H9 (cell line): ENCODE measurements at regions not wholly inside any gene's neighbourhood (a gene's known extent, or its start where the extent isn't known, plus 50 kb on each side); places are given as distances from the start of the nearest gene placed in this dataset.
"Not testable (repeated sequence)": the region's sequence is repeated elsewhere in the genome, so short reads cannot be mapped to it uniquely, and the experiment has no call there.

Experiments
- DNase-seq: peaks from one replicate; pipeline ENCODE4 v3.0.0-alpha.2; 2017
- H2AFZ ChIP-seq: one replicate; pipeline ENCODE4 v1.6.1; 2013; ENCODE audit warnings: mild to moderate bottlenecking, low read length, control low read depth, moderate library complexity
- H2AK5ac ChIP-seq: 2 replicates; pipeline ENCODE4 v1.6.1; 2013; ENCODE audit warnings: low read length, control low read depth, mixed read lengths; ENCODE audit not compliant: insufficient read length
- H2BK120ac ChIP-seq: one replicate; pipeline ENCODE4 v1.6.1; 2013; ENCODE audit warnings: low read depth, mild to moderate bottlenecking, low read length, control low read depth, inconsistent platforms; ENCODE audit not compliant: poor library complexity, severe bottlenecking
- H2BK12ac ChIP-seq: 2 replicates; pipeline ENCODE4 v1.6.1; 2013; ENCODE audit warnings: low read length, control low read depth, mixed read lengths, low read depth; ENCODE audit not compliant: insufficient read length
- H2BK15ac ChIP-seq: 2 replicates; pipeline ENCODE4 v1.6.1; 2013; ENCODE audit warnings: low read depth, low read length, control low read depth
- H2BK20ac ChIP-seq: one replicate; pipeline ENCODE4 v1.6.1; 2013; ENCODE audit warnings: low read depth, mild to moderate bottlenecking, low read length, control low read depth, inconsistent platforms; ENCODE audit not compliant: poor library complexity, severe bottlenecking
- H2BK5ac ChIP-seq: 2 replicates; pipeline ENCODE4 v1.6.1; 2013; ENCODE audit warnings: low read length, control low read depth, mixed read lengths; ENCODE audit not compliant: insufficient read length
- H3K14ac ChIP-seq: 2 replicates; pipeline ENCODE4 v1.6.1; 2013; ENCODE audit warnings: low read length, control low read depth; ENCODE audit not compliant: insufficient read depth
- H3K18ac ChIP-seq: 2 replicates; pipeline ENCODE4 v1.6.1; 2013; ENCODE audit warnings: low read depth, mild to moderate bottlenecking, mixed read lengths, low read length, control low read depth; ENCODE audit not compliant: insufficient read length
- H3K23ac ChIP-seq: 2 replicates; pipeline ENCODE4 v1.6.1; 2013; ENCODE audit warnings: low read length, control low read depth, mixed read lengths, low read depth; ENCODE audit not compliant: insufficient read length
- H3K23me2 ChIP-seq: 2 replicates; pipeline ENCODE4 v1.6.1; 2013; ENCODE audit warnings: low read depth, mild to moderate bottlenecking, mixed read lengths, low read length, control low read depth; ENCODE audit not compliant: insufficient read length, poor library complexity, severe bottlenecking
- H3K27ac ChIP-seq: 2 replicates; pipeline ENCODE4 v1.5.1; 2013; ENCODE audit warnings: low read length, control low read depth, mixed read lengths, low read depth; ENCODE audit not compliant: insufficient read length
- H3K27me3 ChIP-seq: 2 replicates; pipeline ENCODE4 v1.6.1; 2013; ENCODE audit warnings: low read length, control low read depth, inconsistent platforms; ENCODE audit not compliant: insufficient read depth
- H3K4ac ChIP-seq: 2 replicates; pipeline ENCODE4 v1.6.1; 2013; ENCODE audit warnings: low read depth, mild to moderate bottlenecking, control low read depth, inconsistent platforms, low read length, moderate library complexity
- H3K4me1 ChIP-seq: 2 replicates; pipeline ENCODE4 v1.6.1; 2013; ENCODE audit warnings: low read length, control low read depth, inconsistent platforms; ENCODE audit not compliant: insufficient read depth
- H3K4me2 ChIP-seq: 2 replicates; pipeline ENCODE4 v1.6.1; 2013; ENCODE audit warnings: low read length, control low read depth, mixed read lengths; ENCODE audit not compliant: insufficient read length, insufficient read depth
- H3K56ac ChIP-seq: 2 replicates; pipeline ENCODE4 v1.6.1; 2013; ENCODE audit warnings: low read depth, mild to moderate bottlenecking, mixed read lengths, low read length, control low read depth; ENCODE audit not compliant: insufficient read length
- H3K79me1 ChIP-seq: 2 replicates; pipeline ENCODE4 v1.6.1; 2013; ENCODE audit warnings: low read depth, mild to moderate bottlenecking, moderate library complexity, low read length, control low read depth, inconsistent platforms; ENCODE audit not compliant: insufficient read depth, poor library complexity, severe bottlenecking
- H3K79me2 ChIP-seq: 2 replicates; pipeline ENCODE4 v1.6.1; 2013; ENCODE audit warnings: low read length, control low read depth, inconsistent platforms; ENCODE audit not compliant: insufficient read depth
- H3K9ac ChIP-seq: 2 replicates; pipeline ENCODE4 v1.6.1; 2013; ENCODE audit warnings: low read length, control low read depth, mixed read lengths; ENCODE audit not compliant: insufficient read length; ENCODE audit errors: extremely low read depth
- H3K9me3 ChIP-seq: one replicate; pipeline ENCODE4 v1.6.1; 2013; ENCODE audit warnings: low read depth, low read length, inconsistent platforms; ENCODE audit not compliant: control insufficient read depth
- H3T11ph ChIP-seq: one replicate; pipeline ENCODE4 v1.6.1; 2013; ENCODE audit warnings: mild to moderate bottlenecking, low read length, control low read depth, inconsistent platforms
- H4K20me1 ChIP-seq: one replicate; pipeline ENCODE4 v1.6.1; 2013; ENCODE audit not compliant: control insufficient read depth, insufficient read length, insufficient read depth
- H4K5ac ChIP-seq: 2 replicates; pipeline ENCODE4 v1.6.1; 2013; ENCODE audit warnings: low read depth, mild to moderate bottlenecking, mixed read lengths, low read length, control low read depth; ENCODE audit not compliant: insufficient read length
- H4K8ac ChIP-seq: replicated peaks from 2 replicates; pipeline ENCODE4 v1.6.1; 2013; ENCODE audit warnings: low read length, control low read depth, mixed read lengths, low read depth; ENCODE audit not compliant: insufficient read length
- H4K91ac ChIP-seq: 2 replicates; pipeline ENCODE4 v1.6.1; 2013; ENCODE audit warnings: low read depth, mild to moderate bottlenecking, moderate library complexity, mixed read lengths, low read length, control low read depth; ENCODE audit not compliant: insufficient read length
- H3K27ac Mint-ChIP-seq, 3 experiments: 2 replicates in 2 of 3; 3 replicates in 1 of 3; pipeline ENCODE4 v1.8.0; 2020 to 2021; ENCODE audit warnings: mixed read lengths in 3 of 3, mild to moderate bottlenecking in 1 of 3, moderate library complexity in 1 of 3
- H3K27me3 Mint-ChIP-seq: 2 replicates; pipeline ENCODE4 v1.8.0; 2021; ENCODE audit warnings: low read depth, mild to moderate bottlenecking, moderate library complexity, mixed read lengths
- H3K36me3 Mint-ChIP-seq, 3 experiments: 2 replicates in 2 of 3; 3 replicates in 1 of 3; pipeline ENCODE4 v1.8.0; 2020 to 2021; ENCODE audit warnings: low read depth in 3 of 3, mixed read lengths in 3 of 3; ENCODE audit not compliant: insufficient read depth in 1 of 3
- H3K4me1 Mint-ChIP-seq, 2 experiments: 2 replicates each; pipeline ENCODE4 v1.8.0; 2020; ENCODE audit warnings: mixed read lengths in 2 of 2
- H3K4me3 Mint-ChIP-seq, 2 experiments: 2 replicates in 1 of 2; 3 replicates in 1 of 2; pipeline ENCODE4 v1.8.0; 2020 to 2021; ENCODE audit warnings: mild to moderate bottlenecking in 2 of 2, mixed read lengths in 2 of 2, moderate library complexity in 1 of 2
- H3K9me3 Mint-ChIP-seq, 2 experiments: 2 replicates in 1 of 2; 3 replicates in 1 of 2; pipeline ENCODE4 v1.8.0; 2020; ENCODE audit warnings: mild to moderate bottlenecking in 2 of 2, mixed read lengths in 2 of 2, moderate library complexity in 1 of 2
- CTCF ChIP-seq: fragments of 200-600 bp; sonication (generic); conservative IDR thresholded peaks from 3 replicates; pipeline ENCODE4 v1.8.0; 2021; ENCODE audit warnings: antibody characterized with exemption, mild to moderate bottlenecking
- WGBS: extraction: QIAGEN DNeasy Blood & Tissue Kit; methylation state at CpG from one replicate; pipeline ENCODE4 v1.1.7; 2013; ENCODE audit warnings: missing lambda C conversion rate, low lambda C conversion rate, mixed read lengths; ENCODE audit not compliant: insufficient read length; ENCODE audit errors: extremely low coverage; 5-methylcytosine and 5-hydroxymethylcytosine counted together

DNA sequence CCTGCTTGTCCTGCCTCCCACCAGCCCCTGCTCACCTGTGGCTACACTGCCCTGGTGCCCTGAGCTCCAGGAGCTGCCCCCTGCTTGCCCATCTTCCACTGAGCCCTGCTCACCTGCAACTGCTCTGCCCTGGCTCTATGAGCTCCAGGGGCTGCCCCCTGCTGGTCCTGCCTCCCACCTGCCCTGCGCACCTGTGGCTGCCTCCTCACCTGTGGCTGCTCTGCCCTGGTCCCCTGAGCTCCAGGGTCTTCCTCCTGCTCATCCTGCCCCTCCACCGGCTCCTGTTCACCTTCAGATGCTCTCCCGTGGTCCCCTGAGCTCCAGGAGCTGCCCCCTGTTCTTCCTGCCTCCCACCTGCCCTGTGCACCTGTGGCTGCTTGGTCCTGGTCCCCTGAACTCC is 247.6 kb downstream of the TMEM121 start:
- no peaks in the 10 kb centered on the region for H3K4me1 Mint-ChIP-seq
- H4K8ac ChIP-seq, result no peak overlapping the region
- no peak overlapping the region for H3K27ac ChIP-seq
- H3K4me1 ChIP-seq, result no peaks in the 10 kb centered on the region
- H2BK20ac ChIP-seq, result no peak overlapping the region
- H3K9me3 Mint-ChIP-seq, result peaks cover 79 to 85% of the 10 kb centered on the region in 2 experiments
- no peak overlapping the region for H2BK12ac ChIP-seq
- H3T11ph ChIP-seq, result no peak overlapping the region
- H3K23ac ChIP-seq, result no peak overlapping the region
- H3K9me3 ChIP-seq, result peaks cover 54% of the 10 kb centered on the region
- H2BK15ac ChIP-seq, result no peak overlapping the region
- no peaks in the 10 kb centered on the region for H3K27me3 ChIP-seq
- no peak overlapping the region for H3K14ac ChIP-seq
- no peak overlapping the region for H2BK120ac ChIP-seq
- H3K4me3 Mint-ChIP-seq, result peak overlapping the region in 1 of 2 experiments; percentile 29; a peak in 1 of 5 replicates
- no peak overlapping the region for H4K5ac ChIP-seq
- no peak overlapping the region for H3K27ac Mint-ChIP-seq
- TF ChIP-seq CTCF, result no peak
- H3K18ac ChIP-seq, result no peak overlapping the region
- H2AFZ ChIP-seq, result no peak overlapping the region
- H3K56ac ChIP-seq, result no peak overlapping the region
- no peaks in the 10 kb centered on the region for H3K23me2 ChIP-seq
- no peaks in the 10 kb centered on the region for H3K79me2 ChIP-seq
- peaks cover 13 to 38% (median 17%) of the 10 kb centered on the region in 3 experiments; a peak in 6 of 7 replicates for H3K36me3 Mint-ChIP-seq
- H3K27me3 Mint-ChIP-seq, result peaks cover 8% of the 10 kb centered on the region
- H2AK5ac ChIP-seq, result no peak overlapping the region
- no peak overlapping the region for H3K4ac ChIP-seq
- H3K4me2 ChIP-seq, result no peak overlapping the region
- H3K9ac ChIP-seq, result no peak overlapping the region
- H4K20me1 ChIP-seq, result no peaks in the 10 kb centered on the region
- no peak overlapping the region for H4K91ac ChIP-seq
- no peaks in the 10 kb centered on the region for H3K79me1 ChIP-seq
- WGBS, result no CpG with 5 or more reads among the region's 3 CpGs
- H2BK5ac ChIP-seq, result no peak overlapping the region
- no peak for DNase-seq

DNA sequence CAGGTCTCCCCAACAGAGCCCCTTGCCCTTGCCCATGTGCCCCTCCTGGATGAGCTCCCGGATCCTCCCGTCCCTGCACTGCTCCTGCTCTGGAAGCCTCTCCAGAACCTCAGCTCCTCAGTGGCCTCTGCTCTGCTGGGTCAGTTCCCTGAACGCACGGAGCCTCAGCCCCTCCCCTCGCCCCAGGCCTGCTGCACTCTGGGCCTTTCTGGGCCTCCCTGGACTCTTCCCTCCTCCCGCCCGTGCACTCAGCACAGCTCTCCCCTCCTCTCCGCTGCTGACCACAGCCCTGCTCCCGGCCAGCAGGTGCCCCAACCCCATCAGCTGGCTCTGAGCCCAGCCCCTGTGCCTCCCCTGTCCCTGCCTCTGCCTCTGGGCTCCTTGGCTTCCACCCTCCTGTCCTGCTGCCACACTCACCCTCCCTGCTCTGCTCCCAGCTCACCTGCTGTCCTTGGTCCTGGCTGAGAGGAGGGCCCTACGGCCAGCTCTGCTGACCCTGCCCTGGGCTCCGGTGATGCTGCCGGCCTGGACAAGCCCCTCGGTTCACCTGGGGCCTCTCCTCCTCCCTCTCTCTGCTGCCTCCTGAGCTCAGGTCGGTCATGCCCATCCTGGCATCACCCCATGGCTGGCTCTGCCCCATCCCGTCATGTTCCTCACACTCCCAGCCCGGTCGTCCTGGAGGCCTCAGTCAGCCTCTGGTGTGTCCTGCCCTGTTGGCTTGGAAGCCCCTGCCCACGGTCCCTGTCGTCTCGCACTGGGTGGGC is 248.4 kb downstream of the TMEM121 start:
- not testable (repeated sequence) for H3K56ac ChIP-seq, H3K9ac ChIP-seq, H3K4me1 ChIP-seq, H4K8ac ChIP-seq, H2AK5ac ChIP-seq, H2BK5ac ChIP-seq, H3K79me1 ChIP-seq, H2BK20ac ChIP-seq, H3K27me3 ChIP-seq, H3K27ac Mint-ChIP-seq, H3K14ac ChIP-seq, H3K23me2 ChIP-seq, H3K4me2 ChIP-seq, H3K27ac ChIP-seq, H2BK120ac ChIP-seq, H3K4me1 Mint-ChIP-seq, H3K23ac ChIP-seq, DNase-seq, H3K4ac ChIP-seq, H4K91ac ChIP-seq, H2BK12ac ChIP-seq, H3K18ac ChIP-seq, H3K79me2 ChIP-seq, H4K5ac ChIP-seq, H3T11ph ChIP-seq, H3K4me3 Mint-ChIP-seq, H2BK15ac ChIP-seq, H2AFZ ChIP-seq, H3K27me3 Mint-ChIP-seq, H4K20me1 ChIP-seq
- Mint-ChIP-seq H3K36me3 (peaks cover 12 to 42% (median 15%) of the 10 kb centered on the region in 3 experiments; a peak in 6 of 7 replicates), H3K9me3 (peaks cover 79 to 85% of the 10 kb centered on the region in 2 experiments)
- H3K9me3 ChIP-seq, result peaks cover 61% of the 10 kb centered on the region
- WGBS, result no CpG with 5 or more reads among the region's 20 CpGs
